ENCODE measurements at regions not wholly inside any gene's neighbourhood (a gene's known extent, or its start where the extent isn't known, plus 50 kb on each side); places are given as distances from the start of the nearest gene placed in this dataset.

DNA sequence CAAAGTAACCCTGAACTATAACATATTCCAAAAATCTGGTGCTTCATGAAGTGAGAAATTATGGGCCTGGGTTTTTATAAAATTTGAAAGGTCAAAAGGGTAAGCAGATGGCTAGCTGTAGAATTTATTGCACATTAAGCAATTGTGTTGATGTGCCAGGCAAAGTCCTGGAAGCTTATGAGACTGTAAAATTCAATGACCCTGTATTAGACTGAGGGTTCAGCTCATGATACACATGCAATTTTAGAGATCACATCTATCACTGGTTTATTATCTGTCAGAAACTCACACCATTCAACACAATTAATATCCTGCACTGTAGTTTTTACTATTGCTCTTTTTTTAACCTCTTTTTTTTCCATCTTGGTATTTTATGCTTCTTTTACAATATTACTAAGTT is 1162.6 kb upstream of the SLC39A10 start:
- TF ChIP-seq, protein P1, sequence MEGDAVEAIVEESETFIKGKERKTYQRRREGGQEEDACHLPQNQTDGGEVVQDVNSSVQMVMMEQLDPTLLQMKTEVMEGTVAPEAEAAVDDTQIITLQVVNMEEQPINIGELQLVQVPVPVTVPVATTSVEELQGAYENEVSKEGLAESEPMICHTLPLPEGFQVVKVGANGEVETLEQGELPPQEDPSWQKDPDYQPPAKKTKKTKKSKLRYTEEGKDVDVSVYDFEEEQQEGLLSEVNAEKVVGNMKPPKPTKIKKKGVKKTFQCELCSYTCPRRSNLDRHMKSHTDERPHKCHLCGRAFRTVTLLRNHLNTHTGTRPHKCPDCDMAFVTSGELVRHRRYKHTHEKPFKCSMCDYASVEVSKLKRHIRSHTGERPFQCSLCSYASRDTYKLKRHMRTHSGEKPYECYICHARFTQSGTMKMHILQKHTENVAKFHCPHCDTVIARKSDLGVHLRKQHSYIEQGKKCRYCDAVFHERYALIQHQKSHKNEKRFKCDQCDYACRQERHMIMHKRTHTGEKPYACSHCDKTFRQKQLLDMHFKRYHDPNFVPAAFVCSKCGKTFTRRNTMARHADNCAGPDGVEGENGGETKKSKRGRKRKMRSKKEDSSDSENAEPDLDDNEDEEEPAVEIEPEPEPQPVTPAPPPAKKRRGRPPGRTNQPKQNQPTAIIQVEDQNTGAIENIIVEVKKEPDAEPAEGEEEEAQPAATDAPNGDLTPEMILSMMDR (IDR thresholded peaks at IDR 0.05; ENCODE audit: unreplicated experiment): no peak
- CTCF ChIA-PET: no interaction called here
- no peaks in the 10 kb centered on the region for H3K9me3 Mint-ChIP-seq (ENCODE audit: unreplicated experiment)
- H3K27ac Mint-ChIP-seq (ENCODE audit: low read depth, unreplicated experiment): no peak overlapping the region
- BruUV-seq (replicated peaks): no TSS peak
- POLR2A ChIA-PET: no interaction called here
- no peaks in the 10 kb centered on the region for H3K4me1 Mint-ChIP-seq (ENCODE audit: insufficient read depth, unreplicated experiment)
- no peaks in the 10 kb centered on the region for H3K36me3 Mint-ChIP-seq (ENCODE audit: insufficient read depth, unreplicated experiment)
- H3K4me3 Mint-ChIP-seq (ENCODE audit: unreplicated experiment): no peak overlapping the region
- H3K27me3 Mint-ChIP-seq (ENCODE audit: insufficient read depth, unreplicated experiment): no peaks in the 10 kb centered on the region
- no peak for DNase-seq (ENCODE audit: unreplicated experiment)
- intact Hi-C loops (cut with micrococcal nuclease): no loop called here

DNA sequence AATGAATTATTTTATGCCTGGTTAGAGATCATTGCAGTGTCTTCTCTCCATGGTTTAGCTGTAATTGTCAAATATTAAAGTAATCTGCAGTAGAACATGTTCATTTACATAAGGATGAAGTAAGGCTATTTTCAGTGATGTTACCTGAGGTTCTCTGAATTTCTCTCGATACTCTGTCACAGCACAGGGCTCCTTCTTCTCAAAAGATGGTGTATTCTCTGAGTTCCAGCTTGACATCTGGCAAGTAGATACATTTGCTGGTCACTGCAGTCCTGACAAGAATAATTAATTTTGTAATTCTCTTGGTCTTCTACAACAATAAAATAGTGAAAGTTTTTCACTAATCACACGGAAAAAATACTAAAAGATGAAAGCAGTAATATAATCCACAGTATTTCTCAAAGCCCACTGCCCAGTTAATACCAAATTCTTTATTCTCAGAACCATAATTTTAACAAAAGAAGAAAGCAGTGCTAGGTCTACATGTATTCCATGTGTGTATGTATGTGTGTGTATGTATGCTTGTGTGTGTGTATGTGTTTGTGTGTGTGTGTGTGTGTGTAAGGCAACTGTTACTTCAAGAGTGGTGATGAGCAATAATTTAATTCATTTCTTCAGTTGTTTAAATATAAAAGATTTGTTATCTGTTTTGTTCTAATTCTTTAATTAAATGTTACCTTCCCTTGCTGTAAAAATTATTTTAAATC is 1165.5 kb upstream of the SLC39A10 start:
- Mint-ChIP-seq H3K4me1 (ENCODE audit: insufficient read depth, unreplicated experiment) (no peaks in the 10 kb centered on the region), H3K27me3 (ENCODE audit: insufficient read depth, unreplicated experiment) (no peaks in the 10 kb centered on the region), H3K9me3 (ENCODE audit: unreplicated experiment) (no peaks in the 10 kb centered on the region), H3K27ac (ENCODE audit: low read depth, unreplicated experiment) (no peak overlapping the region), H3K36me3 (ENCODE audit: insufficient read depth, unreplicated experiment) (no peaks in the 10 kb centered on the region), H3K4me3 (ENCODE audit: unreplicated experiment) (no peak overlapping the region)
- no peak for DNase-seq (ENCODE audit: unreplicated experiment)
- no TSS peak for BruUV-seq (replicated peaks)
- TF ChIP-seq, protein P1 (IDR thresholded peaks at IDR 0.05; ENCODE audit: unreplicated experiment): no peak
- intact Hi-C loops (cut with micrococcal nuclease): no loop called here
- ChIA-PET CTCF (no interaction called here), POLR2A (no interaction called here)

DNA sequence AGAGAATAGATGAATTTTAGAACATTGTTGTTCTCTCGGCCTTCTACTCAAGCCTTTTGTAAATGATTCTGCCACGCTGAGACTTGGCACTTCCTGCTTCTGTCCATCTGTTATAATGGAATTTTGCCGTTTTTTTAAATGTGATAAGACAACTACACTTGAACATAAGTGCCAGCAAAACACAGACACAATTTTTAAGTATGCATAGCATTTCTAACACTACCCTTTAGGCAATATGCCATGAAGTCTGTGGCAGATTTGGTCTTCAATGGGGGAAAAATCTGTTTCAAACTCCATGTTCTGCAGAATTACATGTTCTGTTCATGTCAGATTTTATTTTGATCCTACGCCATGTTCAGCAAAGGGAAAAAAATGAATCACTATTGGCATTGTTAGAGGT is 1170.7 kb upstream of the SLC39A10 start:
- POLR2A ChIA-PET: no interaction called here
- CTCF ChIA-PET: no interaction called here
- H3K9me3 Mint-ChIP-seq (ENCODE audit: unreplicated experiment): no peaks in the 10 kb centered on the region
- DNase-seq (ENCODE audit: unreplicated experiment): no peak
- no peak overlapping the region for H3K4me3 Mint-ChIP-seq (ENCODE audit: unreplicated experiment)
- H3K27ac Mint-ChIP-seq (ENCODE audit: low read depth, unreplicated experiment): no peak overlapping the region
- no TSS peak for BruUV-seq (replicated peaks)
- H3K36me3 Mint-ChIP-seq (ENCODE audit: insufficient read depth, unreplicated experiment): no peaks in the 10 kb centered on the region
- intact Hi-C loops (cut with micrococcal nuclease): no loop called here
- TF ChIP-seq, protein P1 (IDR thresholded peaks at IDR 0.05; ENCODE audit: unreplicated experiment): no peak
- H3K4me1 Mint-ChIP-seq (ENCODE audit: insufficient read depth, unreplicated experiment): peaks cover 5% of the 10 kb centered on the region
- no peaks in the 10 kb centered on the region for H3K27me3 Mint-ChIP-seq (ENCODE audit: insufficient read depth, unreplicated experiment)

DNA sequence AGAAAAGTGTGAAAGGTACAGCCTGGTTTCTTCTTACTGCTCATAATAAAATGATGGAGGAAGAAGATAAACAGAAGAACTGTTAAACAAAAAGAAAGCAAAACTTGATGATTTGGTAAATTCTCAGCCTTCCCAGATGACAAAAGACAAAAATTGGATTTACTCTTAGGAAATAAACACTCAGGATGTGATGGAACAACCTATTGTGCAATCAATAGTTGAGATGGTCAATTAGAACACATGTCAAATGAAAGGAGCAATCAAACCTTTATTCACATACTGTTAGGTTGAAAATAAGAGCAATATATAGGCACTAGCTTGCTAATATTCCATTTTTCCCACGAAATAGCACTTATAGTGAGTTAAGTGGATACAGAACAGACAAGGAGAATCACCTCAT is 1174.0 kb upstream of the SLC39A10 start:
- H3K27ac Mint-ChIP-seq (ENCODE audit: low read depth, unreplicated experiment): no peak overlapping the region
- H3K36me3 Mint-ChIP-seq (ENCODE audit: insufficient read depth, unreplicated experiment): no peaks in the 10 kb centered on the region
- H3K4me1 Mint-ChIP-seq (ENCODE audit: insufficient read depth, unreplicated experiment): peaks cover 5% of the 10 kb centered on the region
- H3K4me3 Mint-ChIP-seq (ENCODE audit: unreplicated experiment): no peak overlapping the region
- ChIA-PET POLR2A (no interaction called here), CTCF (interaction anchor here (0.7 kb wide), 1 partner anchor 824 kb away, joined by 4 read pairs; no protein-coding TSS in a partner anchor)
- DNase-seq (ENCODE audit: unreplicated experiment): no peak
- no TSS peak for BruUV-seq (replicated peaks)
- no peaks in the 10 kb centered on the region for H3K9me3 Mint-ChIP-seq (ENCODE audit: unreplicated experiment)
- TF ChIP-seq, protein P1 (IDR thresholded peaks at IDR 0.05; ENCODE audit: unreplicated experiment): no peak
- intact Hi-C loops (cut with micrococcal nuclease): no loop called here
- H3K27me3 Mint-ChIP-seq (ENCODE audit: insufficient read depth, unreplicated experiment): no peaks in the 10 kb centered on the region
